ENCODE measurements at regions not wholly inside any gene's neighbourhood (a gene's known extent, or its start where the extent isn't known, plus 50 kb on each side); places are given as distances from the start of the nearest gene placed in this dataset.
A peak's percentile ranks its signal among the peaks of the same experiment; 100 is the strongest.
"Not testable (repeated sequence)": the region's sequence is repeated elsewhere in the genome, so short reads cannot be mapped to it uniquely, and the experiment has no call there.

DNA sequence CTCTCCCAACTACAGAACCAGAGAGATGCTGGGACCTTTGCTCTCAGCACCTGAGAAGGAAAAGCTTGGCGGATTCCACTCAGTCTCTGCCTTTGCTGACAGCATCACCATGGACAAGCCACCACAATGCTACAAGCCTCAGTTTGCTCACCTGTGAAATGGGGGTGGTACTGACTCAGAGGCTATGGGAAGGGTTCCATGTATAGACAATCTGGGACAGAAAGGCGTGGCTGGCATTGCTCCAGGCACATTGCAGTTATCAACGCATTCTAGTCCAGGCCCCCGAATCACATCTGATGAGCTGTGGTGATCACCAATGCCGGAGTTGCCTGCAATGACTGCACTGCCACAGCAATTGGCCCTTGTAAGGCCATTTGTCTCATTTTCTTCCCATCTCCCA is 72.6 kb downstream of the ISX start:
- no peak for DNase-seq (ENCODE audit: low spot score)

DNA sequence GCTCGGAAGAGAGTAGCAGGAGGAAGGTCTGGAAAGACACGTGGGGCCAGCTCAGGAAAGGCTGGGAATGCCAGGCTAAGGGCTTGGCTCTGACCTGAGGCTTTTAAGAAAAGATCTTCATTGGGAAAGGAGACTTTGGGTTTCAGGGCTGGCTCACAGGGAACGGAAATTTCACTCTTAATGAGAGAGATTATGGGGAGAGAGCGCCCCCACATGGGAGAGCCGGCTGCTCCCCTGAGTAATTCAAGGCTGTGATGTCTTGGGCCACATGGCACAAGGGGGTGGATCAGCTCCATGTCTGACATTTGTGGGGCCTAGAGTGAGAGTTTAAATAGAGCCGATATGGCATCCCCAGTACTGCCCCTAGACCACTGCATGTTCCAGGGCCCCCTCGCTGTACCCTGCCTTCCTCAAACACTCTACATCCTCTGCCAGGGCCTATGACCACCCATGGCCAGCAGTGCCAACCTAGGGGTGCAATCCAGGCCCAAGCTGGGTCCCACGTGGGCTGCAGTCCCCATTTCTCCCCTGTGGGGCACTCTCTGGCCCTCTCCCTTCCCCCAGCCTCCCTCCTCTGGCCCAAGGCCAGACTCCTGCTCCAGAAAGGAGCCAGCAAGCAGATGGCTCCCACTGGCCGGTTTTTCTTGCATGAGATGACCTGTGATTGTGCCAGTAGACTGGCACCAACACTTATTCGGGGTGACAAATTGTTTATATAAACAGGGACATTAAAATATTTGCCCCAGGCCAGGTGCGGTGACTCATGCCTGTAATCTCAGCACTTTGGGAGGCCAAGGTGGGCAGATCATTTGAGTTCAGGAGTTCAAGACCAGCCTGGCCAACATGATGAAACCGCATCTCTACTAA is 75.2 kb downstream of the ISX start:
- no peak for DNase-seq (ENCODE audit: low spot score)

DNA sequence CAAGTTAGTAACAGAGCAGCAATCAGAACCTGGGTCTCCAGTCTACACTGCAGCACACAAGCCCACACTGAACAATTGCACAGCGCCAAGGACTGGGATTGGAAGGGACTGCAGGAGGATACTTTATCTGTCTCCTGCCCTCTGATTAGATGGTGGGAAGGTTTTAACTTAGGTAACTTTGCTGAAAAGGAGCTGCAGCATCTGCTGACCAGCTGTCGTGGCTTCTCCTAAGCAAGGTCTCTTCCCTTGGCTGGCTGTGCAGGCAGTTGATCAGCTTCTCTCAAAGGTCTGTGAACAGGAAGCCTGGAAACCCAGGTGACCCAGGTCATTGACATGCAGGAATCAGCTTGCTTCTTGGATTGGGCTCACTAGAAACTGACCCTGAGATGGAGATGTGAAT is 82.4 kb downstream of the ISX start:
- no peak for DNase-seq (ENCODE audit: low spot score)

DNA sequence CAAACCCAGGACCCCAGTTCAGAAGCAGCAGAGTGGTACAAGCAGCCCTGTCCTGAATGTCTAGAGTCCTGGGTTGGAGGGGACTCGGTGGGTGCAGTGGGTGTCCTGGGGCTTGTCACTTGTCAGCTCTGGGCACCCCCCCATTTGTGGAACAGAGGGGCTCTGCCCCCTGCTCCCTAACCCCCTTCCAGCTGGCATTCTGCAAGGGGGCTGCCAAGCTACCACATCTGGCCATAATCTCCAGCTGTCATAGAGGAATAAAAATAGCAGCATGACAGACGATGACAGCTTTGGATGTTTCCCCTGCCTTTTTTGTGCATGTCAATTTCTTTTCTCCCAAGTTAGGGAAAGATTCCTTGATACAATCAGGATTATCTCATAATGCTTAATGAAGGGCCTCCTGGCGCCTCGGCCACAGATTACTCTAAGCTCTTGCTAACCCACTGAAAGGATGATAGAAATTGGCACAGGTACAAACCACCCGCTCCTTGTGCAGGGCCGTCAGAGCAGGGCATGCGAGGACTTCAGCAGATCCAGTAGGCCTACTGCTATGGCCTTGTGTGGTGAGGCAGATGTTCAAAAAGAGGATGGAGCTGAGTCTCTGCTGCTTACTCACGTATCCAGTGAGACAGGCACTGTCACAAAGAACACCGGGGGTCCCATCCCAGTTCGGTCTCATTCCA is 83.0 kb downstream of the ISX start:
- DNase-seq (ENCODE audit: low spot score), result no peak

DNA sequence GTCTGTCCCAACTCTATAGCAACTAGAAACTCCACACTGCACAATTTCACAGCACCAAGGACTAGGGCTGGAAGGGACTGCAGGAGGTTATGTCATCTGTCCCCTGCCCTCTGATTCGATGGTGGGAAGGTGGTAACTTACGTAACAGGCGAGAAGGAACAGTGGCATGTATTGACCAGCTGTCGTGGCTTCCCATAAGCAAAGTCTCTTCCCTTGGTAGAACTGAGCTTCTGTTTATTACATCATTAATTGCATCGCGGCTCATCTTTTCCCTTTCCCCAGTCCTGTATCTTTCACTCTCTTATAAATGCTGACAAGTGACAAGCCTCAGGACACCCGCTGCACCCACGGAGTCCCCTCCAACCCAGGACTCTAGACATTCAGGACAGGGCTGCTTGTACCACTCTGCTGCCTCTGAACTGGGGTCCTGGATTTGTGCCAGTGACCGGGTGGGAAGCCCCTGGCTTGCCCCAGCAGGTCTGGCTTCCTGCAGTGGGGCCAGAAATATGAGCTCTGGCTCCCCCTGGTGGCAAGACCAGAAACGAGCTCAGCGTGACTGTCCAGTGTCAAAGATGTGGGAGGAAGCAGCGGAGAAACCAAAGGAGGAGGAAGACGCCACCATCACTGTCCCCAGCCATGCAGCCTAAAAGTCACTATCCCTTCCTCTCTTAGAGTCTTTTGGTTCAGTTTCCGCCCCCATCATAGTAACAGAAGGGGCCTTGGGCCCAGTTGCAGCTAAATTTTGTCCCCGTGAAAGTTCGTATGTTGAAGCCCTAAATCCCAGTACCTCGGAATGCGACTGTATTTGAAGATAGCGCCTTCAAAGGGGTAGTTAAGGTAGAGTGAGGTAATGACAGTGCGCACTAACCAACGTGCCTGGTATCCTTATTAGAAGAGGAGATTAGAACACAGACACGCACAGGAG is 84.5 kb downstream of the ISX start:
- DNase-seq (ENCODE audit: low spot score), result peak; percentile 43

DNA sequence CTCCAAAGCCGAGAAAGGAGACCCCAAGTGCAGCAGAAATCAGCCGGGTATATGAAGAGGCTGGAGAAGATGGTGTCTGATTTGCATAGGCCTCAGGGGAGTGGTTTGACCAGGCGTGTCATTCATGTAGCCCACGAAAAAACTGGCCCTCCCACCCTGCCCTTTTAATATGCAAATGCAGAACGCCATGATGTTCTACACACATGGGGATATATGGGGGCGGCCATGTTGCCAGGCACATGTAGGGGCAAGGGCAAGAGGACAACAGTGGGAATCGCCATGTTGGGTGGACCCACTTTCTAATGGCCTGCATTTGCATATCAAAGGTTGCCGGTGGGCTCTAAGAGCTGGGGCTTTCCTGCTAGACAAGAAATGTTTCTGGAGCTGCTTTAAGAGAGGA is 86.4 kb downstream of the ISX start:
- no peak for DNase-seq (ENCODE audit: low spot score)

DNA sequence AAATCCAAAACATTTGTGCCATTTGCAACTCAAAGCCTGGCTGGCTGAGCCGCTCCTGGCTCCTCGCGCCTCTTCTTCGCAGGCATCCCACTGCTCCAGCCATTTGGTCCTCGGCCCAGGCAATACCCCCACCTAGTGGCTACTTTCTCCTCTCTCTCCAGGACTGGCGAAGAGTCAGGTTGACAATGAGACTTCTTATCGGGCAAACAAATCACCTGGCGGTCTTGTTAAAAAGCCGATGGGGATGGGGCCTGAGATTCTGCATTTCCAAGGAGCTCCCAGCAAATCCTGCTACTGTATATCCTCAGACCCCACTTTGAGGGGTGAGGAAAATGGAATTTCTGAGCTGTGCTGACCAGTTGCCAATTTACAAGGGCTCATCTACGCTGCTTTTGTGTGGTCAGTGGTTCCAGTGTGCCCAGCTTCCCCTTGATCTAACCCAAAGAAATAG is 89.0 kb downstream of the ISX start:
- DNase-seq (ENCODE audit: low spot score), result peak; percentile 55

DNA sequence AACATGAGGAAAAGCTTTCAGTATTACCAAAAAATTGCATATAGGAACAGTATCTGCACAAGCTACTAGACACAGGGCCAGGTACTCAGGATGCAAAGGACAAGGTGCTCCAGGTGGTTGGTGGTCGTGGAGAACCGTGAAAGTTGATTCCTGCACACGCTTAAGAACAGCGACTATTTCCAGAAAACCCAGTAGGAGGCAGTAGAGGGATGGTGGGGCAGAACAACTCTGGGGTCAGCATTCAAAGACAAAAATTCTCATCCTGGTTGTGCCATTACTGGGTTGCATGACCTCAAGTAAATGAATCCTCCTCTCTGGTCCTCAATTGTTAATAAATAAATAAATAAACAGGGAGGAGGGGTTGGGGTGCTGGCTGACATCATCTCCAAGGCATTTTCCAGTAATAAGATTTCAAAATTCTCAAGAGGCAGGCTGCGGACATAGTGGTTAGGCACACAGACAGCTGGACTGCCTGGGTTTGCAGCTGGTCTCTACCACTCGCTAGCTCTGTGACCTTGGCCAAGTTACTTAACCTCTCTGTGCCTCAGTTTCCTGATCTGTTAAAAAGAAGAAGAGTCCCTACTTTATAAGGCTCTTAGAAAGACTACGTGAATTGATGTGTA is 89.6 kb downstream of the ISX start:
- no peak for DNase-seq (ENCODE audit: low spot score)

DNA sequence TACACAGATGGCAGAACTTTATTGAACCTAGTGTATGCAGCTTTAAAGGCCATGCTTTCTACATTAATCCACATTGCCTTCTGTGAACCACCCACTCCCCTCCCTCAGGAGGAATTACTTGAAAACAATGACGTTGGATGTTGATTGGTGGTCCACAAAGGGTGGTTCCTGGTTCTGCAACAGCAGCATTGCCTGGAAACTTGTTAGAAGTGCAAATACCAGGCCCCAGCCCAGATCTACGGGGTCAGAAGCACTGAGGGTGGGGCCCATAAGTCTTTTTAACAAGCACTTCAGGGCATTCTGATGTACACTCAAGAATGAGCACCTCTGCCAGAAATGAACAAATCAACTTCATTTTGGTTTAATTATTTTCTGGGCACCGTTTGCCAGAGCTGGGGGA is 91.0 kb downstream of the ISX start:
- no peak for DNase-seq (ENCODE audit: low spot score)

DNA sequence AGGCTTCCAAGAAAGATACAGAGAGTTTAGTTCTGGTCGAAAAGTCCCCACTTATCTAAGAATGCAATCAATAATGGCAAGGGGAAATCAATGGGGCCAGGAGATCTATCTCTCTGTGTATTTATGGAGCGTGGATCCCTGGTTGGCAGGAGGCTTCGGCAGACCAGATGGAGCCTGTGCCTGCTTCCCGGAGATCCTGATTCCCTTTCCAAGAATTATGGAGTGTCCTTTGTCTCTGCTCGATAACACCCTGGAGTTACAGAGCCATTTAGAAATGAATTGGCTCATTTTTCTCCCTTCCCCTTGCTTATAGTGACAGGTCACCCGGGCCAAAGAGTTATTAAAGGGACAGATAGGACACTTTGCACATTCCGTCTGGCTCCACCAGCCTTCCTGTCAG is 92.4 kb downstream of the ISX start:
- no peak for DNase-seq (ENCODE audit: low spot score)

DNA sequence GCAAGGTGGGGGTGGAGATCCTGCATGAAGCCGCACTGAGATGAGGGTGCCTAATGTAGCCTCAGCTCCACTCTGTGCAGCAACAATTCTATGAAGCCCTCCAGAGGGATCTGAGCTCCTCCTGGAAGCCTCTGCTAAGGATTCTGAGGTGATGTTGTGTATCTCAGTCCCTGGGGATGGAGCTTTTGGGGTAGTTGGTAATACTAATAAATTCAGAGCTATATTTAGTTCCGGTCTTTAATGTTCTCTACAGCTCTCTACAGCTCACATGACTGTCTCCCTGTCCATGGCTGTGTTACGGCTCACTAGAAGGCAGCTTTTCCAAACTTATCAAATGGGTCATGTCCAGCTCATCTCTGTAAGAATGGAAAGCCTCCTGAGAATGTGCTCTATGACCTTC is 93.4 kb downstream of the ISX start:
- DNase-seq (ENCODE audit: low spot score), result no peak

DNA sequence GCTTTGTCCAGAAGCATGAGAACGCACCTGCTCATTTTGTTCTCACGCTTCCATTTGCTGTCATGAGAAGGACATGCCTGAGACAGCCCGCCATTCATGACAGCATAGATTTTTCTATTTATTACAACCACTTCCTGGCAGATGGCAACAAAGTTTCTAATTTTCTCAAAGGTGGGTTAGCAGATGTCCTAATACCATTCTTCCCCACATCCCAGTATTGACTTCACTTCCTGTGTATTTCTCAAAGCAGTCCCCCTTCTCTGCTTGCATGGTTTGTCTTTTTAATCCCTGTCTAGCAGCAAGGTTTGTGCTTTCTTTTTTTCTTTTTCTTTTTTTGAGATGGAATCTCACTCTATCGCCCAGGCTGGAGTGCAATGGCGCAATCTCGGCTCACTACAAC is 94.3 kb downstream of the ISX start:
- DNase-seq (ENCODE audit: low spot score), result no peak

DNA sequence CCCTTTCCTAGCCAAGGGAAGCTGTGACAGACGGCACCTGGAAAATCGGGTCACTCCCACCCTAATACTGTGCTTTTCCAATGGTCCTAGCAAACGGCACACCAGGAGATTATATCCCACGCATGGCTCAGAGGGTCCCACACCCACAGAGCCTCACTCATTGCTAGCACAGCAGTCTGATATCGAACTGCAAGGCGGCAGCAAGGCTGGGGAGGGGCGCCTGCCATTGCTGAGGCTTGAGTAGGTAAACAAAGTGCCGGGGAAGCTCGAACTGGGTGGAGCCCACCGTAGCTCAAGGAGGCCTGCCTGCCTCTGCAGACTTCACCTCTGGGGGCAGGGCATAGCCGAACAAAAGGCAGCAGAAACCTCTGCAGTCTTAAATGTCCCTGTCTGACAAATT is 91.4 kb upstream of the HMGXB4 start:
- DNase-seq (ENCODE audit: low spot score), result not testable (repeated sequence)

DNA sequence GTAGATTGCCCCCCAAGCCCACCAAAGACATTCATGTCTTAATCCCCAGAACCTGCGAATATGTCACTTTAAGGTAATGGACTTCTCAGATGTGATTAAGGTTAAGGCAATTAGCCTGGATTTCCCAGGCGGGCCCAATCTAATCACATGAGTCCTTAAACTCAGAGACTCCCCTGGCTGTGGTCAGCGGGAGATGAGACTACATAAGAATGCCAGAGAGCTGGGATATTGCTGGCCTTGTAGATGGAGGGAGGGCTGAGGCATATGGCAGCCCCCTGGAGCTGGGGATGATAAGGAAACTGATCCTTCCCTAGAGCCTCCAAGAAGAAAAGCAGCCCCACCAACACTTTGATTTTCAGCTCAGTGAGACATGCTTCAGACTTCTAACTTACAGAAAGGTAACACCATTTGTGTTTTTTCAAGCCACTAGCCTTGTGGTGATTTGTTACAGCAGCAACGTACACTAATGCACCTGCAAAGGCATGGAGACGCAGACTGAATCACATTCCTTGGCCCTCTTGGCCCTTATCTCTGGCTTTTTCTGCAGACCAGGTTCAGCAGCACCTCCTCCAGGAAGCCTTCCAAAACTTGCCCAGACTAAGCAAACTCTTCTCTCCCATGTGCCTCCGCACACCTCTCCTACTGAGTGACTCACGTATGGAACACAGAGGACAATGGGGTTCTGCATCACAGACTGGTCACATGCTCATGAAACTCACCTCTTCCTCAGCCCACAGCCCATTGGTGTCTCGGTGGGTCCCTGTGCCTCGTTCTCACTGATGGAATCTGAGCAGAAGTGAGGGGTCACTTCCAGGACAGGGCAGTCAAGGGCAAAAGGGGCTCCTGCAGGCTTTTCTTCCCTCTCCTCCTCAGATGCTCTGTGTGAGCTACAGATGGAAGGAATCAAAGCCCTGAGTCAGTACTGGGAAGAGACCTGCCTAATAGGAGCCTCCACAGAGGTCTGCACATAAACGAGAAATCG is 86.3 kb upstream of the HMGXB4 start:
- no peak for DNase-seq (ENCODE audit: low spot score)

DNA sequence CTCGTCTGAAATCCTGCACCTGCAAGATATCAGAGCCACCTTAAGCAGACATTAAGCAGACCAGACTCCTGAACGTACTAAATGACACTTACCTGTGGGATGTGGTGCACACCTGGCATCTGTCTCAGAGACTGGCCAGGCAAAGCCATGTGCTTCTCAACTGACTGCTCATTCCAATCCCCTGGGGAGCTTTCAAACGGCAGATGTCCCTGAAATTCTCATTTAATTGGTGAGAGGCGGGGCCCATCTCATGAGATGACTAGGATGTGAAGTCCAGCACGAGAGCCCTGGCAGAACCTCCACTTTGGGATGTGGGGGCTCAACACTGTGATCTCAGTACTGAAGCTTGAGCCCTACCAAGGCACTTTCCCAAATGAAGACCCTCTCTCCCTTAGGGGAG is 84.9 kb upstream of the HMGXB4 start:
- no peak for DNase-seq (ENCODE audit: low spot score)

DNA sequence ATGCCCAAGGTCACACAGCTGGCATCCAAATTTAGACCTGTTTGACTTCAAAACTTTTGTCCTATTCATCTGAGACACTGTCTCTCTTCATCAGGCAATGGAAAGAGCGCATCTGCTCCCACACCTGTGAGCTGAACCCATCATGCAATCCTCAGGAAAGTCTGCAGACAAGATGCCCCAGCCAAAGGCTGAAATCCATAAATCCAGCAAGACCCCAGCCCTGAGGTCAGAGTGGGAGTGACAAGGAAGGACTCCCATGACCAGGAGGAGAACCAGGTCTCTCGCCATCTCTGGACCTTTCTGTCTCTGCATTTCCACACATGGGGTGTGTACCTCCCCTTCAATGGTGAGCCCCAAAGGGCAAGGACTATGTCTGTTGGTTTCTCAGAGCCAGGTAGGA is 83.6 kb upstream of the HMGXB4 start:
- DNase-seq (ENCODE audit: low spot score), result no peak

DNA sequence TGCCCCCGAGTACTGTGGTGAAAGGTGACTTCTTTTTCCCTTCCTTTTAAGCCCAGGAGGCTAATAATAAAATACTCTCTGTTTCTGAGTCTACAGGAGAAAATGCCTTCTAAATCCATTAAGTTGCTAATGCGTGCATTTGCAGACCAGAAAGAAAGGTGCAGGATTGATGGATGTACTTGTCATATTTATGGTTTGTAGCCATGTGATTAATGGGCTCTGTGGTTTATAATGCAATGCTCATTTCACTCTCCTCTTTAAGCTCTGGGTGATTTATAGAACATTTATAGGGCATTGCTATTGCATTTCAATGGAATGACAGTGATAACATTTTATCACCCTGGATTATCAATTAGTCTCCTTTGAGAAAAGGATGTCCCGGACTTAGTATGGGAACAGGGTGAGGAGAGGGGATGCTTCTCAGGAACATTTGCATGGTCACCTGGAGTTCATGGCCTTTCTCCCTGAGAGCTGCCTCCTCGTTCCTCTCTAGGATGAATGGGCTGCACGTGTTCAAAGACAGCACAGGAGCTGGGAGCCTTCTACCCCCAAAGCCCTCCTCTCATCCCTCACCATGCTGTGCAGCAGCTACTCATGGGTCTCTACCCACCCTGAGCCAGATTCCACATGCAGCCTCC is 82.8 kb upstream of the HMGXB4 start:
- DNase-seq (ENCODE audit: low spot score), result no peak

DNA sequence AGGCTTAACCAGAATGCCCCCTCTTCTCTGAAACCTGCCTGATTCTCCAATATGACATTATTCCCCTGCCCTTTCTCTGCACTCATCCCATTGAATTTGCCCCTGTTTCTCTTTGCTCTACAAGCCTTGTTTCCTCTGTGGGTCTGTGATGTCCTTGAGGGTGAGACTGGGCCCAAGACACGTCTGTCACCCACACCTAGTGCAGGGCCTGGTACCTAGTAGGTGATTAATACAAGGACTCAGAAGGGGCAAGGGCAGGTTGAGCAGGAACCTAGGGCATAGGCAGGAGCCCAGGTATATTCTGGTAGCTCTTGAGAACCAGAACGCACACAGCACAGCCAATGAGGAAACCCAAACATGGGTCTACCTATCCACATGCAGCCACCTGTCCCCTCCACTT is 81.9 kb upstream of the HMGXB4 start:
- no peak for DNase-seq (ENCODE audit: low spot score)

DNA sequence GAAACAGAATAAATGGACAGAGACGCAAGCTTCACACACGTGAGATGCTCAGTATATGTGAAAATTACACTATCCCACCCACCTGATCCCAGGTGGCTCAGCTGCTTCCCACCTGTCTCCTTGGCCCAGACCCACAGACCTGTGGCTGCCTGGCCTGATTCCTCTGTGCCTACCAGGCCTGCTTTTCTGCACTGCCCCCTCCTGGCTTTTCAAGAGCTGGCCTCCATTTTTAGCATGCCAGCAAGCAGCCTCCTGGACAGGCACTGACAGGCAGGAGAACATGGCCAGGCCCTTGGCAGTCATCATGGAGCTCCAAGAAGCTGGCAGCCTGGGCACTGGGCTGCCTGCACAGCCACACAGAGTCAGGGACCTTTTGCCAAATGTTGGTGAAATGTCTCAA is 79.5 kb upstream of the HMGXB4 start:
- DNase-seq (ENCODE audit: low spot score), result no peak

DNA sequence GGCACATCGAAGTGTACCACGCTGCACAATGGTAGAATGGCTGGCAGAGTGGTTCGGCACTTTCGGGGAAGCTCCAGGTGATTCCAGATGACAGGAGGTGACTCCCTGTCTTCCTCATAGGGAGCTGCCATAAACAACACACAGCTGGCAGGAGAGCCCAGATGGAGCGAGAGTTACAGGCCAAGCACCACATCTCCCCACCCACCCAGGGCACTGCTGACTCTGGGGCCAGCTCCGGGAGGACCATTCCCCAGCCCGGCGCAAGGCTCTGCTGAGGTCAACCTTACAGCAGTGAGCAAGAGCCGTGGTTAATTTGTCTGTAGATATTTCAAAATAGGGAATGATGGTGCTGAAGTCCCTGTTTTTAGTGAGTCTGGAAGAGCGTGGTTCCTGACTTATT is 78.8 kb upstream of the HMGXB4 start:
- no peak for DNase-seq (ENCODE audit: low spot score)
